ENCODE measurements at regions not wholly inside any gene's neighbourhood (a gene's known extent, or its start where the extent isn't known, plus 50 kb on each side); places are given as distances from the start of the nearest gene placed in this dataset.

GRCh38 chr10:6863381-6863780, 283.3 kb upstream of the PRKCQ start (continued):
- TF ChIP-seq ZNF292 (tag by site-specific recombination; IDR thresholded peaks at IDR 0.05; ENCODE audit: borderline replicate concordance, low read depth) = no peak

- ChIA-PET POLR2A (no interaction called here), CTCF (interaction anchor here (1.2 kb wide), 2 partner anchors 10 to 68 kb away, joined by 3 to 4 read pairs; no protein-coding TSS in a partner anchor)
- Histone ChIP-seq H3K4me1 (ENCODE audit: control insufficient read depth, insufficient read depth, low read length) (no peaks in the 10 kb centered on the region), H3K27ac (ENCODE audit: extremely low read depth, low read depth, low read length) (no peak overlapping the region), H3K9me3 (ENCODE audit: control insufficient read depth, insufficient read depth, low read depth, low read length) (no peaks in the 10 kb centered on the region), H3K4me3 (ENCODE audit: low read depth, low read length) (no peak overlapping the region), H3K36me3 (ENCODE audit: control insufficient read depth in 2 of 2, insufficient read depth in 1 of 2, low read length in 2 of 2) (no peaks in the 10 kb centered on the region)
- no peak for TF ChIP-seq OSR2 (tag by site-specific recombination; IDR thresholded peaks at IDR 0.05)
- TF ChIP-seq ZSCAN18 (tag by site-specific recombination; IDR thresholded peaks at IDR 0.05) = no peak
- no peak for TF ChIP-seq ZNF202 (tag by site-specific recombination; IDR thresholded peaks at IDR 0.05; ENCODE audit: borderline replicate concordance)
- TF ChIP-seq ZNF223 (tag by site-specific recombination; IDR thresholded peaks at IDR 0.05) = no peak
These were observed 270.4 kb upstream of the PRKCQ start for GRCh38 chr10:6850452-6850851.

GRCh38 chr10:6847561-6847960, 267.5 kb upstream of the PRKCQ start:
- Histone ChIP-seq H3K9me3 (ENCODE audit: control insufficient read depth, insufficient read depth, low read depth, low read length) (no peaks in the 10 kb centered on the region), H3K4me3 (ENCODE audit: low read depth, low read length) (no peak overlapping the region), H3K27ac (ENCODE audit: extremely low read depth, low read depth, low read length) (no peak overlapping the region), H3K36me3 (ENCODE audit: control insufficient read depth in 2 of 2, insufficient read depth in 1 of 2, low read length in 2 of 2) (no peaks in the 10 kb centered on the region), H3K4me1 (ENCODE audit: control insufficient read depth, insufficient read depth, low read length) (no peaks in the 10 kb centered on the region)
- CTCF ChIA-PET = no interaction called here
- POLR2A ChIA-PET = no interaction called here
- TF ChIP-seq TRIM28 (IDR thresholded peaks at IDR 0.05; ENCODE audit: borderline replicate concordance, low read length) (no peak), ZBTB48 (tag by site-specific recombination; IDR thresholded peaks at IDR 0.05) (no peak), ZNF248 (tag by site-specific recombination; IDR thresholded peaks at IDR 0.05) (no peak), ZNF140 (tag by site-specific recombination; IDR thresholded peaks at IDR 0.05) (no peak), YY2 (tag by site-specific recombination; IDR thresholded peaks at IDR 0.05) (no peak), ZNF776 (tag by site-specific recombination; IDR thresholded peaks at IDR 0.05; ENCODE audit: borderline replicate concordance) (no peak), ZNF404 (tag by site-specific recombination; IDR thresholded peaks at IDR 0.05) (no peak), SP3 (tag by site-specific recombination; IDR thresholded peaks at IDR 0.05) (no peak)

- H3K9me3 ChIP-seq (ENCODE audit: control insufficient read depth, insufficient read depth, low read depth, low read length) = no peaks in the 10 kb centered on the region
- POLR2A ChIA-PET = interaction anchor here (0.5 kb wide), 1 partner anchor 181 kb away, joined by 4 read pairs; no protein-coding TSS in a partner anchor
- CTCF ChIA-PET = interaction anchor here (0.6 kb wide), 1 partner anchor 581 kb away, joined by 3 read pairs; no protein-coding TSS in a partner anchor
- no peaks in the 10 kb centered on the region for H3K36me3 ChIP-seq (ENCODE audit: control insufficient read depth in 2 of 2, insufficient read depth in 1 of 2, low read length in 2 of 2)
- no peak overlapping the region for H3K4me3 ChIP-seq (ENCODE audit: low read depth, low read length)
- no peak overlapping the region for H3K27ac ChIP-seq (ENCODE audit: extremely low read depth, low read depth, low read length)
- no peaks in the 10 kb centered on the region for H3K4me1 ChIP-seq (ENCODE audit: control insufficient read depth, insufficient read depth, low read length)
- TF ChIP-seq ZNF19 (tag by site-specific recombination; IDR thresholded peaks at IDR 0.05; ENCODE audit: low read depth) = no peak
- TF ChIP-seq ZNF843 (tag by site-specific recombination; IDR thresholded peaks at IDR 0.05) = no peak
- TF ChIP-seq ZNF791 (tag by site-specific recombination; IDR thresholded peaks at IDR 0.05) = no peak
- TF ChIP-seq ZNF776 (tag by site-specific recombination; IDR thresholded peaks at IDR 0.05; ENCODE audit: borderline replicate concordance) = no peak
- no peak for TF ChIP-seq ZNF114 (tag by site-specific recombination; IDR thresholded peaks at IDR 0.05)
- TF ChIP-seq ZNF658 (tag by site-specific recombination; IDR thresholded peaks at IDR 0.05) = no peak
- TF ChIP-seq ZNF155 (tag by site-specific recombination; IDR thresholded peaks at IDR 0.05) = no peak
- TF ChIP-seq ZBTB26 (tag by site-specific recombination; optimal IDR thresholded peaks at IDR 0.05) = no peak
- no peak for TF ChIP-seq ZNF324 (tag by site-specific recombination; IDR thresholded peaks at IDR 0.05)
- TF ChIP-seq KLF9 (tag by site-specific recombination; IDR thresholded peaks at IDR 0.05; ENCODE audit: low read depth) = no peak
- TF ChIP-seq KLF1 (tag by site-specific recombination; IDR thresholded peaks at IDR 0.05) = no peak
- TF ChIP-seq ZNF639 (tag by site-specific recombination; IDR thresholded peaks at IDR 0.05) = no peak
- TF ChIP-seq ZNF394 (tag by site-specific recombination; IDR thresholded peaks at IDR 0.05; ENCODE audit: borderline replicate concordance) = no peak
- no peak for TF ChIP-seq ZNF785 (tag by site-specific recombination; IDR thresholded peaks at IDR 0.05)
- TF ChIP-seq KLF17 (tag by site-specific recombination; IDR thresholded peaks at IDR 0.05) = no peak
These were observed 264.0 kb upstream of the PRKCQ start for GRCh38 chr10:6843894-6844650.

All from HEK293 (cell line).